HUES6 (cell line): ENCODE measurements at regions not wholly inside any gene's neighbourhood (a gene's known extent, or its start where the extent isn't known, plus 50 kb on each side); places are given as distances from the start of the nearest gene placed in this dataset.

Source experiments
- H3K27ac ChIP-seq: 2 replicates; pipeline ENCODE4 v1.7.0; 2013; ENCODE audit warnings: low read depth, mild to moderate bottlenecking, low read length, inconsistent platforms
- H3K27me3 ChIP-seq: 2 replicates; pipeline ENCODE4 v1.6.1; 2013; ENCODE audit warnings: low read length; ENCODE audit not compliant: control insufficient read depth, insufficient read depth
- H3K36me3 ChIP-seq: 2 replicates; pipeline ENCODE4 v1.6.1; 2013; ENCODE audit warnings: low read length; ENCODE audit not compliant: control insufficient read depth, insufficient read depth
- H3K4me1 ChIP-seq: 2 replicates; pipeline ENCODE4 v1.6.1; 2013; ENCODE audit warnings: low read length; ENCODE audit not compliant: control insufficient read depth, insufficient read depth
- H3K4me3 ChIP-seq: 2 replicates; pipeline ENCODE4 v1.5.1; 2013; ENCODE audit warnings: low read depth, low read length
- H3K9ac ChIP-seq: one replicate; pipeline ENCODE4 v1.6.1; 2013; ENCODE audit warnings: mild to moderate bottlenecking, low read length
- H3K9me3 ChIP-seq: 2 replicates; pipeline ENCODE4 v1.6.1; 2013; ENCODE audit warnings: low read depth, low read length; ENCODE audit not compliant: control insufficient read depth, insufficient read depth

DNA sequence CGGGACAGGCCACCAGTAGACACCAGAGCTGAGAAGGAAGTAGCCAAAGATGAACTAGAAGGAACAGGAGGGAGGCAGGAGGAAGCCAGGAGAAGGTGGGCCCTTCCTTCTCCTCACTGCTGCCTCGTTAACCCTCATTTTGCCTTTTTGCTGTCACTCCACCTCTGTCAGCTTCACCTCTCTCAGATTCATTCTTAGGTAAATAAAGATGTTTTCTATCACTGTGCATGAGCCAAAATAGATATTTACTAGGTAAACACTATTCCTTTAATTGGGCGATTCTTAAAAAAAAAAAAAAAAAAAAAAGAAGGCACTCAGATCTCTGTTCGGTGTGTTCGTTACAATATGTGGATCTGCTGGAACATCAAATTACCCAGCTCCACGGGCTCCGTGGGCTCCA is 112.3 kb downstream of the GLUL start:
- Histone ChIP-seq H3K27ac (no peak overlapping the region), H3K4me3 (no peak overlapping the region), H3K9ac (no peak overlapping the region), H3K4me1 (peaks cover 11% of the 10 kb centered on the region), H3K36me3 (no peaks in the 10 kb centered on the region), H3K27me3 (no peaks in the 10 kb centered on the region), H3K9me3 (no peaks in the 10 kb centered on the region)

GRCh38 chr1:182278144-182279054 is 113.2 kb downstream of the GLUL start:
- H3K4me1 ChIP-seq, result peaks cover 11% of the 10 kb centered on the region
- H3K4me3 ChIP-seq, result no peak overlapping the region
- no peaks in the 10 kb centered on the region for H3K9me3 ChIP-seq
- H3K27me3 ChIP-seq, result no peaks in the 10 kb centered on the region
- H3K27ac ChIP-seq, result no peak overlapping the region
- H3K36me3 ChIP-seq, result no peaks in the 10 kb centered on the region
- no peak overlapping the region for H3K9ac ChIP-seq

GRCh38 chr1:182275271-182275670 is 116.3 kb downstream of the GLUL start:
- no peak overlapping the region for H3K4me3 ChIP-seq
- H3K36me3 ChIP-seq, result no peaks in the 10 kb centered on the region
- no peak overlapping the region for H3K27ac ChIP-seq
- no peaks in the 10 kb centered on the region for H3K9me3 ChIP-seq
- H3K9ac ChIP-seq, result no peak overlapping the region
- peaks cover 11% of the 10 kb centered on the region for H3K4me1 ChIP-seq
- no peaks in the 10 kb centered on the region for H3K27me3 ChIP-seq

- H3K4me1 ChIP-seq, result peaks cover 6% of the 10 kb centered on the region
- no peak overlapping the region for H3K9ac ChIP-seq
- no peaks in the 10 kb centered on the region for H3K36me3 ChIP-seq
- no peaks in the 10 kb centered on the region for H3K9me3 ChIP-seq
- no peaks in the 10 kb centered on the region for H3K27me3 ChIP-seq
- H3K4me3 ChIP-seq, result no peak overlapping the region
- H3K27ac ChIP-seq, result no peak overlapping the region
Observed at GRCh38 chr1:182274618-182275017, 117.0 kb downstream of the GLUL start.

GRCh38 chr1:182270731-182271130 is 120.9 kb downstream of the GLUL start:
- Histone ChIP-seq H3K27ac (no peak overlapping the region), H3K4me1 (no peaks in the 10 kb centered on the region), H3K36me3 (no peaks in the 10 kb centered on the region)

GRCh38 chr1:182269097-182269496 is 122.5 kb downstream of the GLUL start:
- Histone ChIP-seq H3K36me3 (no peaks in the 10 kb centered on the region), H3K27ac (no peak overlapping the region), H3K9ac (no peak overlapping the region), H3K27me3 (no peaks in the 10 kb centered on the region), H3K4me3 (no peak overlapping the region), H3K9me3 (no peaks in the 10 kb centered on the region), H3K4me1 (no peaks in the 10 kb centered on the region)

More at GRCh38 chr1:182270731-182271130, 120.9 kb downstream of the GLUL start:
- no peak overlapping the region for H3K4me3 ChIP-seq
- no peaks in the 10 kb centered on the region for H3K9me3 ChIP-seq
- H3K27me3 ChIP-seq, result no peaks in the 10 kb centered on the region
- no peak overlapping the region for H3K9ac ChIP-seq

DNA sequence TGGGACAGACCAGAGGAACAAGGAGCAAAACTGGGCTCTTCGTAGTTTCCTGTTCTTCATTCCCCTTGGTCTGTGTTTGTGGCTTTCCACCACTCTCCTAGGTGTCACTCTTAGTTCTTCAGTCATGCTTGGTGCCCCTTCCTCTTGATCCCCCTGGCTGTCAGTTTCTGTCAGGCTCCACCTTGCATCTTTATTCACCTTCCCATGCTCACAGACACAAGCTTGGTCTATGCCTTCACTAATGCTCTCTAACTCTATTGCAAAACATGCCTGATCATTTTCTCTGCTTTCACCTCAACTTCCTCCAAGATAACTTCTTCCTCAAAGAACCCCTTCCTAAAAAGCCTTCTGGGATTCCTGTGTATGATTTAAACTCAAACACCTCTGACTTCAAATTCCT is 122.9 kb downstream of the GLUL start:
- Histone ChIP-seq H3K9me3 (no peaks in the 10 kb centered on the region), H3K9ac (no peak overlapping the region), H3K4me1 (no peaks in the 10 kb centered on the region), H3K4me3 (no peak overlapping the region), H3K27ac (no peak overlapping the region), H3K27me3 (no peaks in the 10 kb centered on the region), H3K36me3 (no peaks in the 10 kb centered on the region)

DNA sequence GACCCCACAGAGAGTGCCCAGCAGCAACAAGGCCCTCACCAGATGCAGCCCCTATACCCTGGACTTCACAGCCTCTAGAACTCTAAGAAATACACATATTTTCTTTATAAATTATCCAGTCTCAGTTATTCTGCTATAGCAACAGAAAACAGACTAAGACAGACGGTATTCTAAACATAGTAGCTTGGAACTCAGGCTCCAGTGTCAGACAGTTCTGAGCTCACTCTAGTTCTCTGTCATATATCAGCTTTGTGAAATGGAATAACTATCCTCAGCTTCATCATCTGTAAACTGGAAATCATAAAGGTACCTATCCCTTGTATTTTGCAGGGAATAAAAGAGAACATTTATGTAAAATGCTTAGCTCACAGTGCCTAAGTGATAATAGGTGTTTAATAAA is 127.4 kb downstream of the GLUL start:
- H3K27ac ChIP-seq, result no peak overlapping the region
- H3K4me3 ChIP-seq, result no peak overlapping the region
- H3K4me1 ChIP-seq, result no peaks in the 10 kb centered on the region
- H3K9me3 ChIP-seq, result no peaks in the 10 kb centered on the region
- no peak overlapping the region for H3K9ac ChIP-seq
- H3K36me3 ChIP-seq, result no peaks in the 10 kb centered on the region
- no peaks in the 10 kb centered on the region for H3K27me3 ChIP-seq

DNA sequence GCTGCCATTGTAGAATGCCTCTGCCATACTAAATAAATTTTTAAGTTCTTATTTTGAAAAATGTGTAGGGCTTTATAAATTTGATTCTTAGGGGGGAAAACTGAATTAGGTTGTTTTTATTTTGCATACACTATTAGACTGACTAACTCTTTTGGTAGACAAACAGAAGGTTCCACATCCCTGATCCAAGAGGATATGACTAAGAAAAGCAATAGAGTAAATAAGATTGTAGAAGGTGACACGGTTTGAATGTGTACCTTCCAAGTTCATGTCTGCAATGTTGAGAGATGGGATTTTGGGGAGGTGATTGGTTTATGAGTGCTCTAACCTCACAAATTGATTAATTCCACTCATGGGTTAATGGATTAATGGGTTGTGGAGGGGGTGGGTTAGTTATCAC is 127.9 kb downstream of the GLUL start:
- Histone ChIP-seq H3K9me3 (no peaks in the 10 kb centered on the region), H3K36me3 (no peaks in the 10 kb centered on the region), H3K9ac (no peak overlapping the region), H3K4me1 (no peaks in the 10 kb centered on the region), H3K4me3 (no peak overlapping the region), H3K27ac (no peak overlapping the region), H3K27me3 (no peaks in the 10 kb centered on the region)

GRCh38 chr1:182262425-182262824 is 129.2 kb downstream of the GLUL start:
- H3K27ac ChIP-seq, result no peak overlapping the region

GRCh38 chr1:182261655-182262054 is 129.9 kb downstream of the GLUL start:
- no peaks in the 10 kb centered on the region for H3K27me3 ChIP-seq
- no peak overlapping the region for H3K27ac ChIP-seq
- H3K4me1 ChIP-seq, result no peaks in the 10 kb centered on the region
- H3K4me3 ChIP-seq, result no peak overlapping the region
- no peak overlapping the region for H3K9ac ChIP-seq
- H3K9me3 ChIP-seq, result no peaks in the 10 kb centered on the region
- no peaks in the 10 kb centered on the region for H3K36me3 ChIP-seq

More at GRCh38 chr1:182262425-182262824, 129.2 kb downstream of the GLUL start:
- H3K9me3 ChIP-seq, result no peaks in the 10 kb centered on the region
- no peaks in the 10 kb centered on the region for H3K27me3 ChIP-seq
- H3K36me3 ChIP-seq, result no peaks in the 10 kb centered on the region
- no peak overlapping the region for H3K4me3 ChIP-seq
- H3K4me1 ChIP-seq, result no peaks in the 10 kb centered on the region
- no peak overlapping the region for H3K9ac ChIP-seq
